GM12875 (cell line): ENCODE measurements at regions not wholly inside any gene's neighbourhood (a gene's known extent, or its start where the extent isn't known, plus 50 kb on each side); places are given as distances from the start of the nearest gene placed in this dataset.
"Not testable (repeated sequence)": the region's sequence is repeated elsewhere in the genome, so short reads cannot be mapped to it uniquely, and the experiment has no call there.

Experiments
- H3K4me3 ChIP-seq: one replicate; pipeline ENCODE4 v1.5.1; 2011; ENCODE audit warnings: low read depth, low read length, control low read depth
- TF ChIP-seq, protein P1 (sequence below): IDR thresholded peaks from 2 replicates; pipeline ENCODE4 v1.5.1; 2011; ENCODE audit warnings: low read depth, mild to moderate bottlenecking, control low read depth, inconsistent platforms, low read length, moderate library complexity, borderline replicate concordance; ENCODE audit not compliant: insufficient read depth

DNA sequence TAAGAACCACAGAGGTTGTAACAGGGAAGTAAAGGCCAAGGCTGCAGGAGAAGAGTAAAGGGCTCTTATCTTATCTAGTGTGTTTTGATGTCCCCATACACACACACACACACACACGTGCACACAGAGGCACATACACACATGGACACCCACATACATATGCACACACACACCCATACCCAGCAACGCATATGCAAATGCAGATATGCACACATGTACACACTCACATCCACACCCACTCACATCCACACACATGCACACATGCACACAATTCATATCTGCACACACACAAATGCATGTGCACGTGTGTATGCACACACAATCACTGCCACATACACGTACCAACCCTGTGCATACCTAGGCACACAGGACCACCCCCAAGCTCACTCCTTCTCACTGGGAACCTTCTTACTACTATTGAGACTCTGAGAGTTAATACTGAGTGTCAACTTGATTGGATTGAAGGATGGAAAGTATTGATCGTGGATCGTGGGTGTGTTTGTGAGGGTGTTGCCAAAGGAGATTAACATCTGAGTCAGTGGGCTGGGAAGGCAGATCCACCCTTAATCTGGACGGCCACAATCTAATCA lies 99.0 kb upstream of the AKAP13 start:
- no peak overlapping the region for H3K4me3 ChIP-seq
- TF ChIP-seq, protein P1, sequence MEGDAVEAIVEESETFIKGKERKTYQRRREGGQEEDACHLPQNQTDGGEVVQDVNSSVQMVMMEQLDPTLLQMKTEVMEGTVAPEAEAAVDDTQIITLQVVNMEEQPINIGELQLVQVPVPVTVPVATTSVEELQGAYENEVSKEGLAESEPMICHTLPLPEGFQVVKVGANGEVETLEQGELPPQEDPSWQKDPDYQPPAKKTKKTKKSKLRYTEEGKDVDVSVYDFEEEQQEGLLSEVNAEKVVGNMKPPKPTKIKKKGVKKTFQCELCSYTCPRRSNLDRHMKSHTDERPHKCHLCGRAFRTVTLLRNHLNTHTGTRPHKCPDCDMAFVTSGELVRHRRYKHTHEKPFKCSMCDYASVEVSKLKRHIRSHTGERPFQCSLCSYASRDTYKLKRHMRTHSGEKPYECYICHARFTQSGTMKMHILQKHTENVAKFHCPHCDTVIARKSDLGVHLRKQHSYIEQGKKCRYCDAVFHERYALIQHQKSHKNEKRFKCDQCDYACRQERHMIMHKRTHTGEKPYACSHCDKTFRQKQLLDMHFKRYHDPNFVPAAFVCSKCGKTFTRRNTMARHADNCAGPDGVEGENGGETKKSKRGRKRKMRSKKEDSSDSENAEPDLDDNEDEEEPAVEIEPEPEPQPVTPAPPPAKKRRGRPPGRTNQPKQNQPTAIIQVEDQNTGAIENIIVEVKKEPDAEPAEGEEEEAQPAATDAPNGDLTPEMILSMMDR: no peak

DNA sequence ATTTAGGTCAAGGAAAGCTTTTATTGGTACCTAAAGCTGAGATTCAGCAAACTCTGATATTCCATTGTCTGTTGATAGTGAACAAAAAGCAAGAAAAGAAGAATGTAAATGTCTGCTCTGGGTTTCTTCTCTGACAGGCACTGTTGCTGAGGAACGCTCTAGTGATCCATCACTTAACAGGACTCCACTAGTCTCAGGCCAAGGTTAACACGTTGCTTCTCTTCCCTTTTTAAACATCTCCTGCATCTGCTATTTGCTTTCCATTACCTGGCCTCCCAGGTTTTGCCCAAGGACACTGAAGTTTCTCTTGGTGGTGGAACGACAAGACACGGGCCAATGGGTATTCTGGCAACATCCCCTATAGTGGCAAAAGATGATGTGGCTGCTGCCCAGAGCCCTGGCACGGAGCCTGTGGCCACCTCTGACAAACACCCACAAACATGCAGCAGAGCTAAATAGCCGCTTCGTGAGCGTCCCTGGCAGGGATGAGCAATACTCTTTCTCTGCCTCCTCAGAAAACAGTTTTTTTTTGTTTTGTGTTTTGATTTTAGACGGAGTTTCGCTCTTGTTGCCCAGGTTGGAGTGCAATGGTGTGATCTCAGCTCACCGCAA lies 97.8 kb upstream of the AKAP13 start:
- TF ChIP-seq, protein P1: no peak
- no peak overlapping the region for H3K4me3 ChIP-seq

DNA sequence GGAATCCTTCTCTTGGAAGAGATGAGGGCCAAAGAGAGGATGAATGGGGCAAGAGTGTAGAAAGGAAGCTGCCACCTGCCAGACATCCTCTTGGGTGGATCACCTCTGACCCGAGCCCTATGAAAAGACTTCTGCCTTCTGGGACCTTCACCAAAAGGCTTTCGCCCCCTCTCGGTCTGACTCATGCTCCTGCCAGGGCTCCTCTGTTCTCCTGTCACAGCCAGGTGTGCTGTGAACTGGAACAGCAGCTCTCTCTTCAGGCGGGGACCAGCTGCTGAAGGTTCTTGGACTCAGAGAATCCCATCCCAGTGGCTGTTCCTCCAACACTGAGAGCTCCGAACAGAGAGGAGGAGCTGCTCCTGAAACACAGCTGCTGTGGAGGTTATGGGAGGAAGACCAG lies 96.6 kb upstream of the AKAP13 start:
- not testable (repeated sequence) for H3K4me3 ChIP-seq

DNA sequence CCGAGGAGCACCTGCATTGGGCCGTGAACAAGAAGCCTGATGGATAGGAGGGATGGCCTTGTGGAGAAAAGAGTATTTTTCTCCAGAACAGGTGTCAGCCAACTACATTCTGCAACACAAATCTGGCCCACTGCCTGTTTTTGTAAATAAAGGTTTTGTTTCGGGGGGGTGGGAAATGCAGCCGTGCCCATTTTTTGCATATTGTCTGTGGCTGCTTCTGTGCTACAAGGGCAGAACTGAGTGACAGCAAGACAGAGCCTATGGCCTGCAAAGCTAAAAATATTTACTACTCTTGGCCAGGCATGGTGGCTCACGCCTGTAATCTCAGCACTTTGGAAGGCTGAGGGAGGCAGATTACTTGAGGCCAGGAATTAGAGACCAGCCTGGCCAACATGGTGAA lies 95.9 kb upstream of the AKAP13 start:
- TF ChIP-seq, protein P1: no peak

DNA sequence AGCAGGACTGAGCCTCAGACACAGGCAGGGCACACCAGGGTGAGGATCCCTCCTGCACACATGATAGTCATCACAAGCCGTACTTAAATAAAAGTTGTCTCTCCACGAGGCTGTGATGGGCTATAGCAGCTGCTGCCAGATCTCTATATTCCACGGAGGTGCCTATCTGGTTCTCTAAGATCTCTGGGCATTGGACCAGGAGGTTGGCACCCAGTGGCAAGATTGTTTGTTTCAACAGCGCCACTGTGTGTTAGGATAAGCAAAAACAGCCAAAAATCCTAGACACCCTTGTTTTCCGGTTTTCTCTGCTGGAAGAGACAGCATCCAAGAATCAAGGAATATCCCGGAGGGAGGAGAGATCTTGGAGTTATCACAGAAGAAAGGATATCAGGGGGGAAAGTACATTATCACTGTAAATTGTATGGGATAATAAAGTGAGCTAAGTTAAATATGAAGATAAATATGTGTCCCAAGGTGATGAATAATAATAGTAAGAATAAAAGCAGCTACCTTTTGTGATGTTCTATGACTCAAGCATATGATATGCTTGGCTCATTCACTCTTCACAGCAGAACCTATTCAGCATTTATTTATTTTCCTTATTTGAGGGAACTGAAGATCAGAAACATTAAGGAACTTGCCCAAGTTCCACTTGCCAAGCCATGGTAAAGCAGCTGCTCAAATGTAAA lies 90.6 kb upstream of the AKAP13 start:
- TF ChIP-seq, protein P1: peak; percentile 49
- no peak overlapping the region for H3K4me3 ChIP-seq

More for the DNA sequence above, 95.9 kb upstream of the AKAP13 start:
- H3K4me3 ChIP-seq: no peak overlapping the region

DNA sequence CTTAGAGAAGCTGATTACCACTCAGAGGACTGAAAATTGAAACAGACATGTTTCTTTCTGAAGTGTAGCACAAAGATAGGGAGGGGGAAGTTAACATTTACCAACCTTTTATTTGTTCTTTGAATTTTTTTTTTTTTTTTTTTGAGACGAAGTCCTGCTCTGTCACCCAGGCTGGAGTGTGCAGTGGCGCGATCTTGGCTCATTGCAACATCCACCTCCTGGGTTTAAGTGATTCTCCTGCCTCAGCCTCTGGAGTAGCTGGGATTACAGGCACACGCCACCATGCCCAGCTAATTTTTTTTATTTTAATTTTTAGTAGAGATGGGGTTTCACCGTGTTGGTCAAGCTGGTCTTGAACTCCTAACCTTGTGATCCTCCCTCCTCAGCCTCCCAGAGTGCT lies 87.8 kb upstream of the AKAP13 start:
- not testable (repeated sequence) for H3K4me3 ChIP-seq

DNA sequence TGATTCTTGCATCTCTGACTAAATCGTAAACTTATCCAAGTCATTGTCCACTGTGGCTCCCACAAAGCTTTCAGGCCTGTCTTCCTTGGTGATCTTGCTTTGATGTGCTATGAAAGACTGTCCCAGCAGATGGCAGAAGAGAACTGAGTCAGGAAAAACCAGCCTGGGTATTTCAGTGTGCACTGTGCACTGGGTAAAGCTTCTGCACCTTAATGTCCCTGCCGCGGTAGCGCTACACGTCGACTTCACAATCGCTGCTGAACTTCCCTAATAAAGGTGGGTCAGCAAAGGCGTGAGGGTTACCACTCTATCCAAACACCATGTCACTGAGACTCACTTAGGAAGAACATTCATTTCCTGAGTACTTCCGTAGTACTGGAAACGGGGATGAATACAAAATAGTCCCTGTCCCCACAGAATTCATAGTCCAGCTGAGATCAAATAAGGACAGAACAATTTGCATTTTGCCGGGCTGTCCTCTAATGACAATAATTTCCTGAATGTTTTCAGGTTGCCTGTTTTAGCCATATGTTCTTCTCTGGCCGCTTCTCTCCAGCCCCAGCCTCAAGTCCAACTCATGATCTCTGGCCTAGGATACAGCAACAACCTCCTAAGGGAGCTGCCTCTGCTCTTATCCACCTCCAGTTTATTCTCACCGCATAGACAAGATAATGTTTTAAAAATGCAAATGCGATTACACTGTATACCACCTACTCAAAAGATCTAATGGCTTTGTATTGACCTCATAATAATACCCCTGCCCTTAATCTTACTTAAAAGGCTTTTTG lies 83.6 kb upstream of the AKAP13 start:
- TF ChIP-seq, protein P1: peak; percentile 79

More for the DNA sequence above, 83.6 kb upstream of the AKAP13 start:
- H3K4me3 ChIP-seq: no peak overlapping the region
